ENCODE measurements at regions not wholly inside any gene's neighbourhood (a gene's known extent, or its start where the extent isn't known, plus 50 kb on each side); places are given as distances from the start of the nearest gene placed in this dataset.

- no peak overlapping the region for H3K9ac ChIP-seq (ENCODE audit: control insufficient read depth, extremely low read depth, insufficient read depth, low read length)
- dilution Hi-C loops (cut with MboI; ENCODE audit: extremely low pct_ligation_motif_present, low sequenced_read_pairs), result no loop called here
- H3K36me3 ChIP-seq (ENCODE audit: control insufficient read depth in 2 of 2, extremely low read depth in 1 of 2, insufficient read depth in 2 of 2, low read length in 2 of 2), result no peaks in the 10 kb centered on the region
- H3K9me1 ChIP-seq (ENCODE audit: control insufficient read depth, extremely low read depth, insufficient read depth, low read length), result no peaks in the 10 kb centered on the region
- H3K79me2 ChIP-seq (ENCODE audit: control insufficient read depth, insufficient read depth, low read length), result no peaks in the 10 kb centered on the region
- no peak overlapping the region for H3K27ac ChIP-seq (ENCODE audit: control insufficient read depth, insufficient read depth, low read length)
- H4K20me1 ChIP-seq (ENCODE audit: control insufficient read depth, extremely low read depth, insufficient read depth, low read length), result no peaks in the 10 kb centered on the region
- H2AFZ ChIP-seq (ENCODE audit: control insufficient read depth, low read length), result no peak overlapping the region
- H3K4me2 ChIP-seq (ENCODE audit: control insufficient read depth, extremely low read depth, insufficient read depth, low read depth, low read length), result no peak overlapping the region
- H3K4me1 ChIP-seq (ENCODE audit: control insufficient read depth, extremely low read depth, insufficient read depth, low read length), result no peaks in the 10 kb centered on the region
- H3K9me3 ChIP-seq (ENCODE audit: control insufficient read depth, low read depth, low read length), result no peaks in the 10 kb centered on the region
- no peak for DNase-seq (ENCODE audit: low read depth, low spot score)
- TF ChIP-seq EZH2 (IDR thresholded peaks at IDR 0.05; ENCODE audit: low read length) (no peak), CTCF (optimal IDR thresholded peaks at IDR 0.05 in 1 of 3, IDR thresholded peaks at IDR 0.05 in 1 of 3, conservative IDR thresholded peaks at IDR 0.05 in 1 of 3; ENCODE audit: extremely low read depth in 1 of 3, insufficient read depth in 2 of 3, low read length in 3 of 3) (no peak)
- H3K27me3 ChIP-seq (ENCODE audit: control insufficient read depth, extremely low read depth, insufficient read depth, low read length), result peaks cover 4% of the 10 kb centered on the region
- no peak overlapping the region for H3K4me3 ChIP-seq (ENCODE audit: control insufficient read depth in 2 of 3, extremely low read depth in 1 of 3, insufficient read depth in 2 of 3, low read depth in 1 of 3, low read length in 3 of 3)
- no peak for FAIRE-seq
These were observed 136.3 kb downstream of the RNASET2 start for GRCh38 chr6:166820070-166820469.

GRCh38 chr6:166815629-166816028 is 140.7 kb downstream of the RNASET2 start:
- Histone ChIP-seq H3K27me3 (ENCODE audit: control insufficient read depth, extremely low read depth, insufficient read depth, low read length) (no peaks in the 10 kb centered on the region), H2AFZ (ENCODE audit: control insufficient read depth, low read length) (no peak overlapping the region), H3K79me2 (ENCODE audit: control insufficient read depth, insufficient read depth, low read length) (no peaks in the 10 kb centered on the region), H3K9me3 (ENCODE audit: control insufficient read depth, low read depth, low read length) (no peaks in the 10 kb centered on the region), H3K4me2 (ENCODE audit: control insufficient read depth, extremely low read depth, insufficient read depth, low read depth, low read length) (no peak overlapping the region), H3K4me3 (ENCODE audit: control insufficient read depth in 2 of 3, extremely low read depth in 1 of 3, insufficient read depth in 2 of 3, low read depth in 1 of 3, low read length in 3 of 3) (no peak overlapping the region), H3K4me1 (ENCODE audit: control insufficient read depth, extremely low read depth, insufficient read depth, low read length) (no peaks in the 10 kb centered on the region), H4K20me1 (ENCODE audit: control insufficient read depth, extremely low read depth, insufficient read depth, low read length) (no peaks in the 10 kb centered on the region), H3K9me1 (ENCODE audit: control insufficient read depth, extremely low read depth, insufficient read depth, low read length) (no peaks in the 10 kb centered on the region), H3K27ac (ENCODE audit: control insufficient read depth, insufficient read depth, low read length) (no peak overlapping the region), H3K36me3 (ENCODE audit: control insufficient read depth in 2 of 2, extremely low read depth in 1 of 2, insufficient read depth in 2 of 2, low read length in 2 of 2) (no peaks in the 10 kb centered on the region), H3K9ac (ENCODE audit: control insufficient read depth, extremely low read depth, insufficient read depth, low read length) (no peak overlapping the region)
- DNase-seq (ENCODE audit: low read depth, low spot score) (no peak), FAIRE-seq (no peak)
- TF ChIP-seq EZH2 (IDR thresholded peaks at IDR 0.05; ENCODE audit: low read length), result no peak
- no peak for TF ChIP-seq CTCF (optimal IDR thresholded peaks at IDR 0.05 in 1 of 3, IDR thresholded peaks at IDR 0.05 in 1 of 3, conservative IDR thresholded peaks at IDR 0.05 in 1 of 3; ENCODE audit: extremely low read depth in 1 of 3, insufficient read depth in 2 of 3, low read length in 3 of 3)
- dilution Hi-C loops (cut with MboI; ENCODE audit: extremely low pct_ligation_motif_present, low sequenced_read_pairs), result no loop called here

All from keratinocyte (primary cell).